ENCODE measurements at regions not wholly inside any gene's neighbourhood (a gene's known extent, or its start where the extent isn't known, plus 50 kb on each side); places are given as distances from the start of the nearest gene placed in this dataset.

GRCh38 chr18:66994790-66995189, 390.9 kb upstream of the CDH19 start:
- CTCF ChIA-PET, result interaction anchor here (0.6 kb wide), 1 partner anchor 116 kb away, joined by 3 read pairs; no protein-coding TSS in a partner anchor
- Mint-ChIP-seq H3K27me3 (ENCODE audit: low read depth) (no peaks in the 10 kb centered on the region), H3K4me1 (0 out of 2 replicates have a peak, but pooled peaks cover 6% of the 10 kb centered on the region)

More at GRCh38 chr18:66994790-66995189, 390.9 kb upstream of the CDH19 start:
- no peak for ATAC-seq
- TF ChIP-seq CREB1 (CRISPR knock-in tag; IDR thresholded peaks at IDR 0.05) (no peak), PRRX2 (CRISPR knock-in tag; IDR thresholded peaks at IDR 0.05) (no peak), EMX1 (CRISPR knock-in tag; IDR thresholded peaks at IDR 0.05) (no peak), HMGA2 (CRISPR knock-in tag; IDR thresholded peaks at IDR 0.05) (no peak), E2F1 (CRISPR knock-in tag; IDR thresholded peaks at IDR 0.05) (no peak), ZNF281 (CRISPR knock-in tag; IDR thresholded peaks at IDR 0.05) (no peak), ZNF317 (CRISPR knock-in tag; IDR thresholded peaks at IDR 0.05; ENCODE audit: borderline replicate concordance, low read depth) (no peak), STAT6 (CRISPR knock-in tag; conservative IDR thresholded peaks at IDR 0.05; ENCODE audit: low read depth) (no peak), ZNF423 (CRISPR knock-in tag; IDR thresholded peaks at IDR 0.05) (no peak), MXD4 (CRISPR knock-in tag; IDR thresholded peaks at IDR 0.05; ENCODE audit: borderline replicate concordance) (no peak), JAZF1 (CRISPR knock-in tag; IDR thresholded peaks at IDR 0.05) (no peak), ATF6 (CRISPR knock-in tag; IDR thresholded peaks at IDR 0.05) (no peak)
- POLR2A ChIA-PET, result no interaction called here
- H3K9me3 Mint-ChIP-seq, result no peaks in the 10 kb centered on the region
- H3K27ac Mint-ChIP-seq, result no peak overlapping the region
- no peak overlapping the region for H3K4me3 Mint-ChIP-seq
- no peak for DNase-seq (ENCODE audit: low spot score)
- no peaks in the 10 kb centered on the region for H3K36me3 Mint-ChIP-seq
